HG02571 (cell line): ENCODE measurements at regions not wholly inside any gene's neighbourhood (a gene's known extent, or its start where the extent isn't known, plus 50 kb on each side); places are given as distances from the start of the nearest gene placed in this dataset.
"Not testable (repeated sequence)": the region's sequence is repeated elsewhere in the genome, so short reads cannot be mapped to it uniquely, and the experiment has no call there.

Experiments
- ATAC-seq: cut with Tn5 transposase; IDR thresholded peaks from one replicate; pipeline ENCODE4 v1.9.1; 2021; ENCODE audit warnings: mild to moderate bottlenecking, moderate library complexity; ENCODE audit not compliant: unreplicated experiment

DNA sequence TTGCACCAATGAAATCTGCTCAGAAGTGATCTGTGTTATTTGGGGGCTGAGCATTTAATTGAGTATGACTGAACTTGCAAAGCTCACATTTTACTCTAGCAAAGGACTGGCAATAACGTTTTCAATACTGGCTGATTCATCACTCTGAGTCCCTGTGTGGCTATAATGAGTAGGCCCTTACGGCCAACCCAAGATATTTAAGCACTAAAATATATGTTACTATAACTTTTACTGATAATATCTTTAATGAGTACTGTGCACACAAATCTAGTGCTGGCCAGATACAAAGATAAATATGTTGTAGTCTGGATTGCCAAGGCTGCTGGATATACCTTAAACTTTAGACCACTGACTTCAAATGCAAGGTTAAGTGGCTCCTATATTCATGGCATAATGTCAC is 436.4 kb upstream of the KCNMB2 start:
- no peak for ATAC-seq

DNA sequence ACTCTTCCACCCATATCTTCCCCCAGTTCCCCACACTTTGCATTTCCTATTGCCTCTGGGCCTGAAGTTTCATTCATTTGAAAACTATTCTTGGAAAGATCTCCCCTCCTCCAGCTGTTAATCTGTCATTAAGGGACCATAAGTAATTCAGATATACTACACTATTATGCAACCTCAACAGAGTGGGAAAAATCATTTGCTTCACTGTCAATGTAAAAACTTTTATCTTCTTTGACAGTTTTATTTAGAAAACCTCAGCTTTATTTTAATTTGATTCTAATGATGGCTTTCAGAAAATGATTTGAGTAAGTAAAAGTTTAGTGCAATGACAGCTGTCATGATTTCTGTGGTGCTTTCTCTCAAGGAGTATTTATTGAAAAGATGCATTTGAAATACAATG is 435.3 kb upstream of the KCNMB2 start:
- ATAC-seq = no peak

- no peak for ATAC-seq
These were observed 433.1 kb upstream of the KCNMB2 start for GRCh38 chr3:178103140-178103539.

GRCh38 chr3:178107804-178108203 is 428.4 kb upstream of the KCNMB2 start:
- ATAC-seq = no peak

GRCh38 chr3:178109691-178110090 is 426.5 kb upstream of the KCNMB2 start:
- ATAC-seq = no peak

DNA sequence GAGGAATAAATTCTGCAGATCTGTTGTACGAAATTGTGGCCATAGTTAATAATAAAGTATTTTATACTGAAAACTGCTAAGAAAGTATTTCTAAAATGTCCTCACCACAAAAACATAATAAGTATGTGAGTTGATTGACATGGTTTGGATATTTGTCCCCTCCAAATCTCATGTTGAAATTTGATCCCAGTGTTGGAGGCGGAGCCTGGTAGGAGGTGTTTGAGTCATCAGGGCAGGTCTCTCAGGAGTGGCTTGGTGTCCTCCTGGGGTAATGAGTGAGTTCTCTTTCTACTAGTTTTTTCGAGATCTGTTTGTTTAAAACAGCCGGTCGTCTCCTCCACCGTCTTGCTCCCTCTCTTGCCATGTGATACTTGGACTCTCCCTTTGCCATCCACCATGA is 424.1 kb upstream of the KCNMB2 start:
- ATAC-seq = no peak

DNA sequence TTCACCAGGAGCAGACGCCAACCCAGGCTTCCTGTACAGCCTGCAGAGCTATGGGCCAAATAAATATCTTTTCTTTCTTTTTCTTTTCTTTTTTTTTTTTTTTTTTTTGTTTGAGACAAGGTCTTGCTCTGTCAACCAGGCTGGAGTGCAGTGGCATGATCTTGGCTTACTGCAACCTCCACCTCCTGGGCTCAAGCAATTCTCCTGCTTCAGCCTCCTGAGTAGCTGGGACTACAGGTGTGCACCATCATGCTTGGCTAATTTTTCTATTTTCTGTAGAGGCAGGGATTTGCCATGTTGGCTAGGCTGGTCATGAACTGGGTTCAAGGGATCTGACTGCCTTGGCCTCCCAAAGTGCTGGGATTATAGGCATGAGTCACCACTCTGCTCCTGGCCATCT is 423.7 kb upstream of the KCNMB2 start:
- ATAC-seq = not testable (repeated sequence)

GRCh38 chr3:178117641-178118040 is 418.6 kb upstream of the KCNMB2 start:
- ATAC-seq = no peak

- not testable (repeated sequence) for ATAC-seq
These were observed 416.5 kb upstream of the KCNMB2 start for GRCh38 chr3:178119608-178120295.

DNA sequence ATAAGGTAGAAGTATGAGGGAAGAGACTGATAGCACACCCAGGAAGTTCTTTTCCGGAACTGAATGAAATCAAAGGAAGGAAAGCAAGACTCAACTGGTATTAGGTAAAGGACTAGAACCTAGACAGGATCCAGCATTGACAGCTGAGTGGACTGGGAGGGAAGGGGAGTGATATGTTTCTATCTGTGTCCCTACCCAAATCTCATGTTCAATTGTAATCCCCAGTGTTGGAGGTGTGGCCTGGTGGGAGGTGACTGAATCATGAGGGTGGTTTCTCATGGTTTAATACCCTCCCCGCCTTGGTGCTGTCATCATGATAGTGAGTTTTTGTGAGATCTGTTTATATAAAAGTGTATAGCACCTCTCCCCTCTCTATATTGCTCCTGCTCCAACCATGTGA is 415.9 kb upstream of the KCNMB2 start:
- no peak for ATAC-seq

DNA sequence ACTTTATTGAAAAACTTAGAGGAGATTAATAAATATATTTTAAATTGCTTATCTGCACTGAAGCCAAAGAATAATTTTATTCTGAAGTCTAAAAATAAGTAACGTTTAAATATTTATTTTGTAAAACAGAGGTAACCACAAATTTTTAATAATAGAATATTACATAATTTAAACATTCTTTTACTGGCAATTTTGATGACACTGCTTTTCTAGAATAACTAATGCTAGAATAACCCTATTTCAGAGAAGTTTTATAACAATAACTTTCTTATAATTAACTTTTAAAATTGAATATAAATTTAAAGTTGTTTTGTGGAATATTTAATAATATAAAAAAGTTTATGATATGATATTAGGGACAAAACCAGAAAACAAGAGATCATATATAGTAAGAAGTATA is 409.6 kb upstream of the KCNMB2 start:
- ATAC-seq = no peak

GRCh38 chr3:178127221-178127620 is 409.0 kb upstream of the KCNMB2 start:
- ATAC-seq = no peak

GRCh38 chr3:178129109-178129508 is 407.1 kb upstream of the KCNMB2 start:
- no peak for ATAC-seq

DNA sequence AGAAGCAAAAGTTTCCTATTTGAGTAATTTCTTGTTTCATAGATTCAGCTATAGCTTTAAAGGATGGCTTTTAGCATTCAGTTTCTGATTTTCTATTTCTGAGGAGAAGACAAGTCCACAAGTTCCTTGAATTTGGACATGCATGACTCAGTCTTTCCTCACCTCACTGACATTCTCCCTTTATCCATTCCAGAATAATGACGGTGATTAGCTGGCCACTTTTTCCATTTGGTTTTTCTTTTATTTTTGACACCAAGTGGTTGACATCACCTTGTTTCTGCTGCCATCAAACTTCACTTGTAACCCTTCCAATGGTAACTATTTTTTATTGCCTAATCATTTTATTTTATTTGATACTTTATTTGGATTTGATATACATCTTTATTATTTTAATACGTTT is 404.4 kb upstream of the KCNMB2 start:
- ATAC-seq = no peak

GRCh38 chr3:178137206-178137605 is 399.0 kb upstream of the KCNMB2 start:
- ATAC-seq = no peak

DNA sequence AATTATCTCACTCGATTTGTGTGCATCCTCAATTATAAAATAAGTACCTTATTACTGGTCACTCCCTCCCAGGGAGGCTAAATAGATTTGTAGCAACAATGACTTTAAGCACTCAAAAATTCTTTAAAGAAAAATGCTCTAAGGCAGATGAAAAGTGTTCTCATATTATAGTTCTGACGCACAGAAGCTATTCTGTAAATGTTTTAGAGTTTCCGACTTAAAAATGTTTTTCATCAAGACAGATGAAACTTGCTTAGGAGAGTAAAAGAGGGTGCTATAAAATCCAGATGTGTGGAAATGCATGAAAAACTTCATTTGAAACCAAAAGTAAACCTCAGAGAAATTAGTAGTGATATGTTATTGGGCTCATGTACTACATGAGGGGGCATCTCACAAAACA is 398.4 kb upstream of the KCNMB2 start:
- ATAC-seq = no peak

DNA sequence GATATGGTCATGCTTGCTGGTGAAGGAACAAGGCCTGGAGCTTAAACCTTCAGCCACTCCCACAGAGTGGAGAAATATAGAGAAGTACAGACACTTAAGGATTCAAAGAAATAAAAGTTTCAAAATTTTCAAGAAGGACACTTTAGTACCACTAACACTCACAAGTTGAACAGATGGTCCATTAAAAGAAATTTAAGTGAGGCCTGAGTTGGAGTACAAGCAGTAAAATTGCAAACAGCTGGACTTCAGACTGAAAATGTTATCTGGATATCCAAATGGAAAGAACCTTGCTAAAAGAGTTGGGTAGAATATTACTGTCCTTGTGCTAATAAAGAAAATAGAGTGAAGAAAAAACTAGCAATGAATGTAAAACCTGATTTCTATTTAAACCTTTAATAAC is 397.1 kb upstream of the KCNMB2 start:
- no peak for ATAC-seq

GRCh38 chr3:178140531-178141304 is 395.5 kb upstream of the KCNMB2 start:
- ATAC-seq = no peak

- ATAC-seq = not testable (repeated sequence)
These were observed 394.9 kb upstream of the KCNMB2 start for GRCh38 chr3:178141305-178141684.

DNA sequence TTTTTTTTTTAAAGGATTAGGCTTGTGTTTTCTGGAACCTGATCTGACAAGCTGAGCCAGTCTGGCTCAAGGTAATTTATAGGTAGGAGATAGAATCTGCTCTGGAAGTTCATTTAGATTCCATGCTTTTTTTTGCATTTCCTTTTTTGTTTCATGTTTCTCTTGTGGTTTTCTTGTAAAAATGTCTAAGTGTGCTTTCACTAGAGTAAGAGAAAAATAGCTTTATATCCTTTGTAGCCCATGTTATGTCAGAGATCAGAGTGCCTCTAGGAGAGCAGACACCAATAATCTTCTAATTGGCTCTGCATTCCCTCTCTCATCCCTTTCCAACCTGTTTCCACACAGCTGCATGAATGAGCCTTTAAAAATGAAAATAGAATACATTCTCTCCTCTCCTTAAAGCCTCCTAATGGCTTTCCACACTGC is 389.8 kb upstream of the KCNMB2 start:
- ATAC-seq = no peak

DNA sequence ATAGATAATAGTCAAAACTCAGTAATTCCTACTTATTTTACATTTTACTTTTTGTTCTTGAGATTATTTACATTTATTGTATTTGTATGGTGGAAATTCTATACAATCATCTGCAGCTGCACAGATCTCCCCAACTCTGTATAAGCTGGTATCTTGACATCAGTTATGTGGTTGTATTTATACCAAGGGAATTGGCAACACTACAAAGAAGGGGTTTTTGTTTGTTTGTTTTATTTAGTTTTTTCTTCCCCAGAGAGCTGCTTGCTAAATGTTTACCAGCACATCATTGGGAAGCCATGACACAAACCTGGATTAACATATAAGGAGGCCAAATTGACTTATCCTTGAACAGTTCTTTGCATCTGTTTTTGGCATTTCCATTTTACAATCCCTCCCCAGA is 389.2 kb upstream of the KCNMB2 start:
- ATAC-seq = no peak

- no peak for ATAC-seq
These were observed 384.0 kb upstream of the KCNMB2 start for GRCh38 chr3:178152031-178152806.
